Immature natural killer cell (primary cell): ENCODE measurements at regions not wholly inside any gene's neighbourhood (a gene's known extent, or its start where the extent isn't known, plus 50 kb on each side); places are given as distances from the start of the nearest gene placed in this dataset.
"Not testable (repeated sequence)": the region's sequence is repeated elsewhere in the genome, so short reads cannot be mapped to it uniquely, and the experiment has no call there.

Experiments
- DNase-seq, 3 donors: peaks; one replicate each; pipeline ENCODE4 v3.0.0; 2022; ENCODE audit warnings: mixed read lengths in 1 of 3
- H3K27ac Mint-ChIP-seq, 6 donors: one replicate each; pipeline ENCODE4 v1.8.0; 2020; ENCODE audit warnings: mixed read lengths in 6 of 6, mild to moderate bottlenecking in 5 of 6, inconsistent platforms in 4 of 6, moderate library complexity in 3 of 6
- H3K27me3 Mint-ChIP-seq, 3 donors: one replicate each; pipeline ENCODE4 v1.8.0; 2020 to 2021; ENCODE audit warnings: low read depth in 3 of 3, mild to moderate bottlenecking in 3 of 3, mixed read lengths in 3 of 3, moderate library complexity in 3 of 3, inconsistent platforms in 1 of 3
- H3K36me3 Mint-ChIP-seq, 3 donors: one replicate each; pipeline ENCODE4 v1.8.0; 2020; ENCODE audit warnings: mixed read lengths in 3 of 3, inconsistent platforms in 2 of 3, mild to moderate bottlenecking in 2 of 3
- H3K4me1 Mint-ChIP-seq, 2 donors: one replicate each; pipeline ENCODE4 v1.8.0; 2020; ENCODE audit warnings: inconsistent platforms in 2 of 2, mild to moderate bottlenecking in 2 of 2, mixed read lengths in 2 of 2, moderate library complexity in 1 of 2
- H3K4me3 Mint-ChIP-seq, 5 donors: one replicate each; pipeline ENCODE4 v1.8.0; 2020; ENCODE audit warnings: mild to moderate bottlenecking in 5 of 5, mixed read lengths in 5 of 5, inconsistent platforms in 3 of 5, moderate library complexity in 3 of 5
- H3K9me3 Mint-ChIP-seq, 6 donors: one replicate each; pipeline ENCODE4 v1.8.0; 2020; ENCODE audit warnings: mild to moderate bottlenecking in 6 of 6, mixed read lengths in 6 of 6, inconsistent platforms in 4 of 6, moderate library complexity in 3 of 6

GRCh38 chr4:117575850-117576249 lies 458.4 kb upstream of the NDST3 start:
- Mint-ChIP-seq H3K27ac (no peak overlapping the region), H3K27me3 (no peaks in the 10 kb centered on the region), H3K4me3 (no peak overlapping the region), H3K36me3 (no peaks in the 10 kb centered on the region), H3K4me1 (no peaks in the 10 kb centered on the region), H3K9me3 (peaks cover 5 to 30% (median 16%) of the 10 kb centered on the region in 6 donors)
- no peak for DNase-seq

GRCh38 chr4:117577686-117578311 lies 456.5 kb upstream of the NDST3 start:
- Mint-ChIP-seq H3K36me3 (no peaks in the 10 kb centered on the region), H3K4me1 (no peaks in the 10 kb centered on the region), H3K9me3 (peaks cover 4 to 31% (median 11%) of the 10 kb centered on the region in 6 donors), H3K4me3 (no peak overlapping the region), H3K27ac (no peak overlapping the region), H3K27me3 (no peaks in the 10 kb centered on the region)
- no peak for DNase-seq

- H3K27me3 Mint-ChIP-seq, result peaks cover 0 to 3% (median 0%) of the 10 kb centered on the region in 3 donors
- no peak overlapping the region for H3K4me3 Mint-ChIP-seq
- no peak overlapping the region for H3K27ac Mint-ChIP-seq
- no peaks in the 10 kb centered on the region for H3K36me3 Mint-ChIP-seq
- peaks cover 3 to 24% (median 13%) of the 10 kb centered on the region in 6 donors for H3K9me3 Mint-ChIP-seq
- H3K4me1 Mint-ChIP-seq, result no peaks in the 10 kb centered on the region
- no peak for DNase-seq
Observed at GRCh38 chr4:117588771-117589170, 445.5 kb upstream of the NDST3 start.

GRCh38 chr4:117596917-117597480 lies 437.3 kb upstream of the NDST3 start:
- Mint-ChIP-seq H3K9me3 (peaks cover 4 to 18% (median 8%) of the 10 kb centered on the region in 6 donors), H3K36me3 (no peaks in the 10 kb centered on the region), H3K27ac (no peak overlapping the region), H3K4me3 (no peak overlapping the region), H3K27me3 (no peaks in the 10 kb centered on the region), H3K4me1 (no peaks in the 10 kb centered on the region)
- no peak for DNase-seq

- peaks cover 4 to 13% (median 8%) of the 10 kb centered on the region in 6 donors for H3K9me3 Mint-ChIP-seq
- not testable (repeated sequence) for H3K27me3 Mint-ChIP-seq, H3K27ac Mint-ChIP-seq, H3K36me3 Mint-ChIP-seq, H3K4me1 Mint-ChIP-seq, H3K4me3 Mint-ChIP-seq, DNase-seq
Observed at GRCh38 chr4:117599393-117599792, 434.9 kb upstream of the NDST3 start.

- H3K4me3 Mint-ChIP-seq, H3K36me3 Mint-ChIP-seq, H3K4me1 Mint-ChIP-seq, H3K27me3 Mint-ChIP-seq, H3K27ac Mint-ChIP-seq, DNase-seq: not testable (repeated sequence)
- H3K9me3 Mint-ChIP-seq, result peaks cover 4 to 13% (median 7%) of the 10 kb centered on the region in 6 donors
Observed at GRCh38 chr4:117600936-117601335, 433.4 kb upstream of the NDST3 start.

- no peaks in the 10 kb centered on the region for H3K4me1 Mint-ChIP-seq
- H3K27me3 Mint-ChIP-seq, result peaks cover 0 to 1% (median 0%) of the 10 kb centered on the region in 3 donors
- DNase-seq, result no peak
- H3K9me3 Mint-ChIP-seq, result peaks cover 12 to 48% (median 25%) of the 10 kb centered on the region in 6 donors
- no peak overlapping the region for H3K27ac Mint-ChIP-seq
- peaks cover 0 to 3% (median 0%) of the 10 kb centered on the region in 3 donors for H3K36me3 Mint-ChIP-seq
- H3K4me3 Mint-ChIP-seq, result no peak overlapping the region
Observed at GRCh38 chr4:117610706-117611308, 423.5 kb upstream of the NDST3 start.

GRCh38 chr4:117621673-117622072 lies 412.6 kb upstream of the NDST3 start:
- H3K4me3 Mint-ChIP-seq, result no peak overlapping the region
- no peak for DNase-seq
- H3K9me3 Mint-ChIP-seq, result peaks cover 4 to 25% (median 15%) of the 10 kb centered on the region in 6 donors
- H3K36me3 Mint-ChIP-seq, result no peaks in the 10 kb centered on the region
- H3K27ac Mint-ChIP-seq, result no peak overlapping the region
- peaks cover 0 to 2% (median 0%) of the 10 kb centered on the region in 3 donors for H3K27me3 Mint-ChIP-seq
- no peaks in the 10 kb centered on the region for H3K4me1 Mint-ChIP-seq

GRCh38 chr4:117623326-117623725 lies 411.0 kb upstream of the NDST3 start:
- no peaks in the 10 kb centered on the region for H3K4me1 Mint-ChIP-seq
- no peak for DNase-seq
- H3K27me3 Mint-ChIP-seq, result peaks cover 0 to 2% (median 0%) of the 10 kb centered on the region in 3 donors
- H3K36me3 Mint-ChIP-seq, result peaks cover 0 to 4% (median 3%) of the 10 kb centered on the region in 3 donors
- no peak overlapping the region for H3K27ac Mint-ChIP-seq
- peaks cover 4 to 37% (median 15%) of the 10 kb centered on the region in 6 donors for H3K9me3 Mint-ChIP-seq
- no peak overlapping the region for H3K4me3 Mint-ChIP-seq

- Mint-ChIP-seq H3K36me3 (peaks cover 0 to 4% (median 4%) of the 10 kb centered on the region in 3 donors), H3K27me3 (no peaks in the 10 kb centered on the region), H3K9me3 (peaks cover 7 to 51% (median 23%) of the 10 kb centered on the region in 6 donors), H3K27ac (no peak overlapping the region), H3K4me3 (no peak overlapping the region), H3K4me1 (no peaks in the 10 kb centered on the region)
- no peak for DNase-seq
Observed at GRCh38 chr4:117626664-117627063, 407.6 kb upstream of the NDST3 start.

- Mint-ChIP-seq H3K9me3 (peaks cover 2 to 37% (median 17%) of the 10 kb centered on the region in 6 donors), H3K4me1 (no peaks in the 10 kb centered on the region), H3K27ac (no peak overlapping the region), H3K27me3 (no peaks in the 10 kb centered on the region), H3K4me3 (no peak overlapping the region), H3K36me3 (no peaks in the 10 kb centered on the region)
- DNase-seq, result no peak
Observed at GRCh38 chr4:117634716-117635115, 399.6 kb upstream of the NDST3 start.

GRCh38 chr4:117637347-117637746 lies 396.9 kb upstream of the NDST3 start:
- Mint-ChIP-seq H3K36me3 (peaks cover 0 to 3% (median 0%) of the 10 kb centered on the region in 3 donors), H3K9me3 (peaks cover 3 to 30% (median 8%) of the 10 kb centered on the region in 6 donors), H3K27me3 (no peaks in the 10 kb centered on the region), H3K27ac (no peak overlapping the region), H3K4me3 (no peak overlapping the region), H3K4me1 (no peaks in the 10 kb centered on the region)
- no peak for DNase-seq

- Mint-ChIP-seq H3K4me3 (no peak overlapping the region), H3K27me3 (peaks cover 0 to 1% (median 0%) of the 10 kb centered on the region in 3 donors), H3K4me1 (no peaks in the 10 kb centered on the region), H3K27ac (no peak overlapping the region), H3K36me3 (peaks cover 0 to 3% (median 0%) of the 10 kb centered on the region in 3 donors), H3K9me3 (peaks cover 3 to 21% (median 9%) of the 10 kb centered on the region in 6 donors)
- DNase-seq, result no peak
Observed at GRCh38 chr4:117640836-117641235, 393.4 kb upstream of the NDST3 start.

- Mint-ChIP-seq H3K4me1 (no peaks in the 10 kb centered on the region), H3K36me3 (peaks cover 0 to 3% (median 0%) of the 10 kb centered on the region in 3 donors), H3K4me3 (no peak overlapping the region), H3K9me3 (peaks cover 3 to 28% (median 9%) of the 10 kb centered on the region in 6 donors), H3K27me3 (peaks cover 0 to 1% (median 0%) of the 10 kb centered on the region in 3 donors), H3K27ac (no peak overlapping the region)
- DNase-seq, result no peak
Observed at GRCh38 chr4:117641519-117641918, 392.8 kb upstream of the NDST3 start.
